ENCODE measurements at regions not wholly inside any gene's neighbourhood (a gene's known extent, or its start where the extent isn't known, plus 50 kb on each side); places are given as distances from the start of the nearest gene placed in this dataset.

DNA sequence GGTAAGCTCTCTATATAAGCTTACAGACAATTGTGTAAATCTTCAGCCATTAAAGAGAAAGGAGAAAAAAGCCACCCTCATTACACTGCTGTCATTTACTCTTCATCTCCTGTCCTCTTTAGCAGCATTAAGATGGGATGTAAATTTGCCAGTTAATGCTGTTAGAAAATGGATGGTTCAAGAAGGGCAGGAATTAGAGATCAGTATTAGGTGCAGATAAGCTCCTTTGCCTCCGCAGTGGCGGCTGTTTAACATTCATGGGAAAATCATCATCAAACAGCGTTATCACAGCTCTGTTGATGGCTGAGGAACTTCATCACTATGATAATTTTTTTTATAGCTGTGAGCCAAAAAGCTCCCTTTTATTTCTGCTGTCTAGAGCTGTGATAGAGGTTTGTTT, 61.8 kb upstream of the FAM204A start:
- DNase-seq (ENCODE audit: low read depth): no peak
- H3K4me3 ChIP-seq (ENCODE audit: low read depth, low read length): no peak overlapping the region
- TF ChIP-seq, protein P1, sequence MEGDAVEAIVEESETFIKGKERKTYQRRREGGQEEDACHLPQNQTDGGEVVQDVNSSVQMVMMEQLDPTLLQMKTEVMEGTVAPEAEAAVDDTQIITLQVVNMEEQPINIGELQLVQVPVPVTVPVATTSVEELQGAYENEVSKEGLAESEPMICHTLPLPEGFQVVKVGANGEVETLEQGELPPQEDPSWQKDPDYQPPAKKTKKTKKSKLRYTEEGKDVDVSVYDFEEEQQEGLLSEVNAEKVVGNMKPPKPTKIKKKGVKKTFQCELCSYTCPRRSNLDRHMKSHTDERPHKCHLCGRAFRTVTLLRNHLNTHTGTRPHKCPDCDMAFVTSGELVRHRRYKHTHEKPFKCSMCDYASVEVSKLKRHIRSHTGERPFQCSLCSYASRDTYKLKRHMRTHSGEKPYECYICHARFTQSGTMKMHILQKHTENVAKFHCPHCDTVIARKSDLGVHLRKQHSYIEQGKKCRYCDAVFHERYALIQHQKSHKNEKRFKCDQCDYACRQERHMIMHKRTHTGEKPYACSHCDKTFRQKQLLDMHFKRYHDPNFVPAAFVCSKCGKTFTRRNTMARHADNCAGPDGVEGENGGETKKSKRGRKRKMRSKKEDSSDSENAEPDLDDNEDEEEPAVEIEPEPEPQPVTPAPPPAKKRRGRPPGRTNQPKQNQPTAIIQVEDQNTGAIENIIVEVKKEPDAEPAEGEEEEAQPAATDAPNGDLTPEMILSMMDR (IDR thresholded peaks at IDR 0.05; ENCODE audit: insufficient read depth, low read depth, low read length): no peak

DNA sequence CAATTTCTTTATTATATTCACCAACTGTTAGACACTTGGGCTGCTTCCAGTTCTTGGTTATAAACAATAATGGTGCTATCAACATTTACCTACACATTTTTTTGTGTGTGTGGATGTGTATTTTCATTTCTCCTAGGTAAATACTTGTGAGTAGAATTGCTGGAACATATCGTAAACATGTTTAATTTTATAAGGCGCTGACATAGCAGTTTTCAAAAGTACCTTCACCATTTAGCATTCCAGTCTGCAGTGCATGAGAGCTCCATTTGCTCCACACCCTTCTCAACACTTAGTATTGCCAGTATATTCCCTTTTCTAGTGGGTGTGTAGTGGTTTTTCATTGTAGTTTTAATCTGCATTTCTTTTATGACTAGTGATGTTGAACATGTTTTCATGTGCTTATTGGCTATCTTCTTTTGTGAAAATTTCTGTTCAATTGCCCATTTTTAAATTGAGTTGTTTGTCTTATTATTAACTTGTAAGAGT, 59.6 kb upstream of the FAM204A start:
- no peak for DNase-seq (ENCODE audit: low read depth)
- no peak overlapping the region for H3K4me3 ChIP-seq (ENCODE audit: low read depth, low read length)
- TF ChIP-seq, protein P1 (IDR thresholded peaks at IDR 0.05; ENCODE audit: insufficient read depth, low read depth, low read length): no peak

DNA sequence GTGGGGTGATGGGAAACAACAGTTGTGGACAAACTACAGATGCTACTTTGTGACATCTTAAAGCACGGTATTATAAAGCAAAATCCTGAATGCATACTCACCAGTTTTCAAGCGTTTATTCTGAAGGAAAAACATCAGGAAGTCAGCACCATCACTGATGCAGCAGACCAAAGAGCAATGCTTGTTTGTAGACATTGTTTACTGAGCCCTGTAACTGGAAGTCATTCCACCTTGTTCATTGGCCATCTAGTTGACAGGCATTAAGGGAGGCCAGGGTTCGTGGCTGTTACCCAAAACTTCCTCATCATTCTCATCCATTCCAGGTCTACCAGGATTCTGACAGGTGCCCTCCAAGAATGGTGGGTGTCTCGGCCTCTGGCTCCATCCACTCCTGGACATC, 55.3 kb upstream of the FAM204A start:
- DNase-seq (ENCODE audit: low read depth): no peak
- H3K4me3 ChIP-seq (ENCODE audit: low read depth, low read length): no peak overlapping the region
- TF ChIP-seq, protein P1 (IDR thresholded peaks at IDR 0.05; ENCODE audit: insufficient read depth, low read depth, low read length): no peak

DNA sequence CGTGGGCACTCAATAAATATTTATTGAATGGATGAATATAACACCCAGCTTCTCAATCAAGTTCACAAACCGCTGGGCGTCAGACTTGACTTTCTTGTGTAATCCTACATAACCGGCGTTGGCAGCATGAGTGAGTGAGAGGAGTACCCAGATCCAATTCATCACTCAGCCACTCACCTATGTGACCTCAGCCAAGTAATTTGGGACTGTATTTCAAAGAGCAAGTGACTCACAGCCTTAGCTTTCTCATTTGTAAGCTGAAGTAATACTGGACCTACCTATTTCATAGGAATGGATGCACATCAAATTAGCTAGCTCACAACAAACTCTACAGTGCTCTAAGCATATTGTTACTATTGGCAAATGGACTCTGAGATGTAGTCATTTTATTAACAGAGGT, 53.8 kb upstream of the FAM204A start:
- no peak overlapping the region for H3K4me3 ChIP-seq (ENCODE audit: low read depth, low read length)
- no peak for DNase-seq (ENCODE audit: low read depth)
- TF ChIP-seq, protein P1 (IDR thresholded peaks at IDR 0.05; ENCODE audit: insufficient read depth, low read depth, low read length): no peak

DNA sequence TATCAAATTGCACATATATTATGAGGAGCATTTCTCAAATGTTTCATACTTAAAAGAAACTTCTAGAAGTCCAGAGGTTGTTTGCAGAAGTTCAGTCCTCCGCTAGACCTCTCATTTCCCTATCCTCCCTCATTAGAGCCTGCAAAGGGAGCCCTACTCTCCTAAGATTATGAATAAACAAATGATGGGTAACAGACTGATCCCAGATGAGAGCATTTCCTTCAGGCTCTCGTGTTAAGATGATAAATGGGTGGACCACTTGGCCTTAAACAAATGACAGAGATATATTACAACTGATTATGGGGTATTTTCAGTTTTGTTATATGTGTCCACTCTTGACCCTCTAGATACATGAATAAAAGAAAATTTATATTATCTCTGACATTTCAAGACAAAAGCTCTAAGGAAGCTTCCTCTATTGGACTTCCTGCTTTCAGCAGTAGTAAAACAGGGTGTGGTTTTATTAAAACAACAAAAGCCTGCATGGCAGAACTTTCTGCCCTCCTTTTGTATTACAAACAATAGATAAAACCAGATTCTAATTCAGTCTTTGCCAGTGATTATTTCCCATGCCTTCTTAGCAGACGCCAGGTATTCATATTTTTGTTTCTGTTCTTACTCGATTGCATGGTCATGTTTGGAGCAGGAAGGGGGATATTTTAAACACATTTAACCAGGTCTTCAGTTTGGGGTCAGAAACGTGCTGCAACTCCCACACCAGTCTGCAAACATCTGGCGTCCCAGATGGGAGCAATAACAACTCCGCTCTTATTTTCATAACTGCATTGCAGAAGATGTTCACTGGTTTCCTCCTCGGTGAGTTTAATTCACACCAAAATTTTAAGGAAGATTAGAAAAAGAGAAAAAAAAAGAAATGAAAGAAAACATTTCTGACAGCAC, 52.4 kb upstream of the FAM204A start:
- peak; percentile 14 for DNase-seq (ENCODE audit: low read depth)
- no peak overlapping the region for H3K4me3 ChIP-seq (ENCODE audit: low read depth, low read length)
- TF ChIP-seq, protein P1 (IDR thresholded peaks at IDR 0.05; ENCODE audit: insufficient read depth, low read depth, low read length): no peak

DNA sequence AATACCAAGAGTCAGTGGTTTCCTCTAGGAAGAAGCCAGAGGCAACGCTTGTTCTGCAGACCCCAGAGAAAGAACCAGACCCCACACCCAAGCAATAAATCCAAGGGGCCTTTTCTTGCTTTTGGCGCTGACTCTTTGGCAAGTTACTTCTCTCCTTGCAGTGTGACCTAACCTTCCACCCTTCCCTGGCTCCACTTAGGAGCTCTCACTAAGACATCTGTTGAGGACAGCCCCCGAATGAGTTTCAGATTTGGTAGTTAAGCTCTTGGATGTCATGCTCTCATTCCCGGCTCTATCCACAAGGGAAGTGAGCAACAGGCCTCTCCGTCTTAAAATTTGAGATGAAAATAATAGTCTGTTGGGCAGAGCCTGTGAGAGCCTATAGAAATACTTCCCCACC, 50.6 kb upstream of the FAM204A start:
- H3K4me3 ChIP-seq (ENCODE audit: low read depth, low read length): no peak overlapping the region
- no peak for DNase-seq (ENCODE audit: low read depth)
- TF ChIP-seq, protein P1 (IDR thresholded peaks at IDR 0.05; ENCODE audit: insufficient read depth, low read depth, low read length): no peak
